Astrocyte of the cerebellum (primary cell): ENCODE measurements at regions not wholly inside any gene's neighbourhood (a gene's known extent, or its start where the extent isn't known, plus 50 kb on each side); places are given as distances from the start of the nearest gene placed in this dataset.
A peak's percentile ranks its signal among the peaks of the same experiment; 100 is the strongest.

Experiments
- DNase-seq: peaks from one replicate; pipeline ENCODE4 v3.0.0-alpha.2; 2011; ENCODE audit warnings: low read depth
- H3K4me3 ChIP-seq: 2 replicates; pipeline ENCODE4 v1.5.1; 2011; ENCODE audit warnings: mild to moderate bottlenecking, low read depth, low read length, moderate library complexity
- CTCF ChIP-seq: IDR thresholded peaks from 2 replicates; pipeline ENCODE4 v1.5.1; 2012; ENCODE audit warnings: low read length, low read depth, moderate library complexity, mild to moderate bottlenecking; ENCODE audit errors: missing control alignments
- in situ Hi-C: cut with HindIII; loops from 2 replicates; pipeline ENCODE4 v1.10.0; 2017; ENCODE audit warnings: low sequenced_read_pairs

GRCh38 chr1:30814292-30814691 is 56.7 kb upstream of the LAPTM5 start:
- in situ Hi-C loops: loop anchor here (25.0 kb wide), 1 partner anchor 348 kb away; no protein-coding TSS in a partner anchor
- no peak for DNase-seq
- no peak overlapping the region for H3K4me3 ChIP-seq
- no peak for TF ChIP-seq CTCF

DNA sequence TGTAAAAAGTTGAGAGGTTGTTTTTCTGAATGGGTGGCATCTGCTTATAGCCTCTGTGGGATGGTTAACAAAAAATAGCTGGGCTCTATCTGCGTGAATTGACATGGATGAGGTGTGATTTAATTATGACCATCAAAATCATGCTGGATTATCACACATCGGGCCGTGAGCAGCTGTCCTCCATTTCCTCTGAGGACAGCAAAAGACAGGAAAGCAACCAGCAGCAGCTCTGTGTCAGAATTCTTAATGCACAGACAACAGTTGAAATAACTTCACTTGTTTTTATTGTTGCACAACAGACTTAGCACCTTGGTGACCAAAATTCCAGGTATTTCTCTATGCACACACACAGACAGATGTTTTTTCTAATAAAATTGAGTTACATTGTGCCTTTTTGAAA is 54.5 kb upstream of the LAPTM5 start:
- TF ChIP-seq CTCF: no peak
- no peak for DNase-seq
- H3K4me3 ChIP-seq: no peak overlapping the region
- in situ Hi-C loops: loop anchor here (25.0 kb wide), 1 partner anchor 350 kb away; no protein-coding TSS in a partner anchor

DNA sequence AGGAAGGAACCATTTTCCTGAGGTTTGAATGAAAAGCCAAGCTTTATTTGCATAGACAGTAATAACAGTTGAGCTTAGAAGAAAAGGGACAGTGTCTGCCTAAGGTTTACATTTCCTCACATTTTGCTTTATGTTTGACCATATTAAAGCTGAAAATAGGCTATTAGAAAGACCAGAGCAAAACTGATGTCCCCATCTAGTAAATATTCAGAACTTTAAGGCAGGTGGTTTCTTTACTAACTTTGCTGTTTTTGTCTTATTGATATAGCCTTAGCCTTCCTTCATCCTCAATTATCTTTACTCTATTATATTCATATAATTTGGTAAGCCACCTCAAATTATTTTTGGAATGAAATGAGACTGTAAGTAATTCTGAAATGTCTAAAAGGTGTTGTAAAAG is 53.6 kb upstream of the LAPTM5 start:
- H3K4me3 ChIP-seq: no peak overlapping the region
- no peak for DNase-seq
- TF ChIP-seq CTCF: no peak
- in situ Hi-C loops: loop anchor here (25.0 kb wide), 1 partner anchor 351 kb away; no protein-coding TSS in a partner anchor

DNA sequence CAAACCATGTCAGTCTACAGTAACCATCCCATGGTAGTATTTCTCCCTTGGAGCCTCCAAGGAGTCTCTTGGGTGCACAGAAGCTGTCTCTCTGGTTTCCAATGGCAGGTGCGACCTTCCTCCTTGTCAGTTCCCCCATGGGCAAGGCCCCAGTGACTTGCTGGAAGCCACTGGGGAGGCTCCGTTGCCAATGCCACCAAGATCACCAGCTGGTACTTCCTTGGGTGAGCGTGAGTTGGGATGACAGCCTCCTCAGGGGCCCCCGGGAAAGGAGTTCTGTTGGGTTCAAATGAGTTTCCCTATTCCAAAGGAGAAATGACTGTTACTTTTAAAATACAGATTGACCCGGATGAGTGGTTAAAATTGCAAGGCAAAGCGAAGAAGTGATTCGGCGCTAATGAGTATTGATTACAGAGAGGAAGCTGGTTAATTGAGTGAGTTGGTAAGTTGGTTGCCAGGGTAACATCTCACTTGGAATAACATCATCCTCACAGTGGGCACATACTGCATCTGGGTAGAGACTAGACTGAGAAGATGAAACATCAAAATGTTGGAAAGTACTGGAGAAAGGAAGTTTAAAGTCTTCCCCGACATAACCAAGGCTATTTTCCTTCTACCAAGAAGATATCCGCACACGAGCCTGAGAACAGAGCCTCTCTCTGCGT is 53.0 kb upstream of the LAPTM5 start:
- in situ Hi-C loops: loop anchor here (25.0 kb wide), 1 partner anchor 352 kb away; no protein-coding TSS in a partner anchor
- no peak for DNase-seq
- H3K4me3 ChIP-seq: no peak overlapping the region
- TF ChIP-seq CTCF: no peak

DNA sequence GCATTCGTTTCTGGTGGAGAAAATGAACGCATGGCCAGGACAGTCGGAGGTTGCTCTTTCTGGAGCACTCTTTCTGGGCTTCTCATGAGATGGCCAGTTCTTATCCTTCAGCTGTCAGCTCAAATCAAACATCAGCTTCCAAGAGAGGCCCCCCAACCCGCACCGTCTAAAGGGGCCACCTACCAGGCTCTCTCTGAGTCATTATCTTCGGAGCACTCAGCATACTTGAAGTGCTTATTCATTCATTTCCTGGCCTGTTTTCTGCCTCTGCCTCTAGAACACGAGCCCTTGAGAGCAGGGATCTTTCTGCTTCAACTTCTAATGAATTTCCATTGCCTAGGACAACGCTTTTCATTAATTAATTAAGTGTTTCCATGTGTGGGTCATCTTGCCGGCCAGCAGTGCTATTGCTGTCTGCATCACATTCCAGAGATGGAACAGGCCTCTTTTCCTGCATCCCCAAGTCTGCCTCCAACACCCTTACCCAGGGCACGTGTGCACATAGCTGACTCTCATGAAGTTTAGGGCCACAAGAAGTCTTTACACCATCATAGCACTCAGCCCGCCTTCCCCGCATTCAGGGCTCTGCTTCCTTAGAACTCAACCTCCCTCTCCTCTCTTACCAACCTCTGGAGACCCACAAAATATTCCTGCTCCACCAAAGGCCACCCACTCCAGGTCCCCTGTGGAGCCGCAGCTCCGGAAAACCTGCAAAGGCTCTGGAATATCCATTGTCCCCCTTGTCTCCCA is 52.1 kb upstream of the LAPTM5 start:
- no peak for TF ChIP-seq CTCF
- in situ Hi-C loops: loop anchor here (25.0 kb wide), 1 partner anchor 353 kb away; no protein-coding TSS in a partner anchor
- H3K4me3 ChIP-seq: no peak overlapping the region
- DNase-seq: peak; percentile 53

GRCh38 chr1:30808067-30808662 is 50.6 kb upstream of the LAPTM5 start:
- TF ChIP-seq CTCF: no peak
- H3K4me3 ChIP-seq: no peak overlapping the region
- in situ Hi-C loops: loop anchor here (25.0 kb wide), 1 partner anchor 354 kb away; no protein-coding TSS in a partner anchor
- DNase-seq: no peak
